Islet of Langerhans (tissue), 1 donor: ENCODE measurements at regions not wholly inside any gene's neighbourhood (a gene's known extent, or its start where the extent isn't known, plus 50 kb on each side); places are given as distances from the start of the nearest gene placed in this dataset.

ENCODE experiments used
- FAIRE-seq: peaks from one replicate; lab custom pipeline; 2011; peaks lifted over from hg19 to GRCh38; lab: Jason Lieb, UNC

DNA sequence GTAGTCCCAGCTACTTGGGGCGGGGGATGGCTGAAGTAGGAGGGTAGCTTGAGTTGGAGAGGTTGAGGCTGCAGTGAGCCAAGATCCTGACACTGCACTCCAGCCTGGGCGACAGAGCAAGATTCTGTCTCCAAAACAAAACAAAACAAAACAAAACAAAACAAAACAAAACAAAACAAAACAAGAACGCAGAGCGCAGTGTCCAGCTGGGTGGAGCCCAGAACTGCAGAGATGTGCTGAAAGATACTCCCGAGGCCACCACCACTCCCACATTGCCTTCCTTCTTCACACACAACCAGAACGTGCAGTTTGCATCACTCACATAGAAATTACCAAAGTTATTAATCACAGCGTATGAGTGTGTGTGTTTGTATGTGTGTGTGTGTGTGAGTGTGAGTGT, 222.9 kb upstream of the ASIC2 start:
- no peak for FAIRE-seq

DNA sequence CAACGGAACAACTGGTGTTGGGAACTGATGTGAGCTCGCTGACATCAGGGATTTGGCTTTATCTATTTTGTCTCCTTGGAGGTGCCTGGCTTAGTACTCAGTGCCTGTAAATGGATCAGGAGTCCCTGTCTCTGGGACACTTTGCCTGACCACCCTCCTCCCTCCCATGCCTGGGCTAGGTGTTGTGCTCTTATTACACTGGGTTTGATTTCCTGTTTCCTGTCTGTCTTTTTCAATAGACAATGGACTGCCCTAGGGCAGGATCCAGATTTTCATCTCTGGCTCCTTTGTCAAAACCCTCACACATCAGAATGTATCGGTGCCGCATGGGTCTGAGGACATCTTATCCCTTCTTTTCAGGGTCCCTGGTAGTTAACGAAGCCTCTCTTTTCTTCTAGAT, 223.6 kb upstream of the ASIC2 start:
- FAIRE-seq = no peak

DNA sequence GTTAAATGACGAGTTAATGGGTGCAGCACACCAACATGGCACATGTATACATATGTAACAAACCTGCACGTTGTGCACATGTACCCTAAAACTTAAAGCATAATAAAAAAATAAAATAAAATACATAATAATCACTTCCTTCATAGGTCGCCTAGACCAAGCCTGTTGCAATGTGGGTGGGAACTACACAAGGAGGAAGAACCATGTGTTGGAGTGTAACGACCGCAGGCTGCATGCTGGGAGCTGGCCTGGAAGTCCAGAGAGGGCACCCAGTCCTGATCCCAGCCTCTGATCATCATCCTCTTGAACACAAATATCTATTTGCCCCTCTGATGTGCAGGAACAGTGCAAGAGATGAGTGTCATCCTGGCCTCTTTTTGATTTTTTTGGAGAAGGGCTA, 224.7 kb upstream of the ASIC2 start:
- no peak for FAIRE-seq

DNA sequence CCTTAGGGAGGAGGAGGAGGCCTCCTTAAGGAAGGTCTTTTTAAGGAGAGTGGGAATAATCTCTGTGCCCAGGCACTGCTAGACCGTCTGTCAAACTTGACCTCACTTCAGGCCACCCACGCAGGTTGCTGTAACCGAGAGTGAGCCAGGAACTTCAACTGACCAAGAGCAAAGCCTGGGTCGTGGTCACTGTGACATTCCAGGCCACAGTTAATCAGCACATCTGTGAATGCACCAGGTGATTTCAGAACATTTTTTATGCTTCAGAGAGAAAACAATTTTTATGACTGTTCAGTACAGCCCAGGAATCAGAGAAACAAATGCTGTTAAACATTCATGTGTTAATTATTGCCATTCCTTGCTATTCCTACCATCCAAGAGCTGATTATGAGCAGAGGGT, 226.6 kb upstream of the ASIC2 start:
- no peak for FAIRE-seq

DNA sequence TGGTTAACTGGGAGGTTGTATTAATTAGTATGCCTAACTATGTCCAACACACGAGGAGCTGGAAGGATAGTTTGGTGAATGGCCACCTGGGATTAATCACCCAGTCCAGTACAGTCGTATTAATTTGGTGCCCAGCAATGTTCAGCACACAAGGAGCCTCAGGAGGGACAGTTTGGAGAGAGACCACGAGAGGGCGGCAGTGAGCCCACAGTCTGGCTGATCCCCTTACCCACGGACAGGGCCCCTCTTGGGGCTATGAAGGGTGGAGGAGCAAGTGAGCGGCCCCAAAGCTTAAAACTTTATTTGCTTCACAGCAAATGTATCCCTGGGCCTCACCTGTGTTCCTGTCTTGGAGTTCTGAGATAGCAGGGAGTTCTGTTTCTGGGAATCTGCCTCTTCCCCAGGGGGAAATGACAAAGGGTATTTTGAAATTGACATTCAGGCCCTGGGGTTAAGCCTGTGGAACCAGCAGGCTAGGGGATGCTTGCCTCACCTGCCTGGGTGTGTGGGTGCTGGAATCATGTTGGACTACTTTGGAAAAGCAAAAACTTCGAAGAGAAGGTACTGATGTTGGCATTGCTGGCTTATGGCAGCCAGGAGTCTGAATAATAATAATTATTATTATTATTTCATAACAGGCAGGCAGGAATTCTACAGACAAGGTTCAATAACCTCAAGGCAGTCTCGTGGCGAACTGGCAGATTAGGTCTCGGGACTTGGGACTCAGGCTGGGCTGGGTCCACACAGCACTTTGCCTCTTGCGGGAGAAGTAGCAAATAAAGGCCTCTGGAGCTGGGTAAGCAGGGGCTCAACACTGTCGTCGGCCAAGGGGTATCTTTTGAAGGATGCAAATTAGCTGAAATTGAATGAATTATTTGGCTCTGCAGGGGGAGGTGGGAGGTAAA, 227.6 kb upstream of the ASIC2 start:
- FAIRE-seq = no peak

DNA sequence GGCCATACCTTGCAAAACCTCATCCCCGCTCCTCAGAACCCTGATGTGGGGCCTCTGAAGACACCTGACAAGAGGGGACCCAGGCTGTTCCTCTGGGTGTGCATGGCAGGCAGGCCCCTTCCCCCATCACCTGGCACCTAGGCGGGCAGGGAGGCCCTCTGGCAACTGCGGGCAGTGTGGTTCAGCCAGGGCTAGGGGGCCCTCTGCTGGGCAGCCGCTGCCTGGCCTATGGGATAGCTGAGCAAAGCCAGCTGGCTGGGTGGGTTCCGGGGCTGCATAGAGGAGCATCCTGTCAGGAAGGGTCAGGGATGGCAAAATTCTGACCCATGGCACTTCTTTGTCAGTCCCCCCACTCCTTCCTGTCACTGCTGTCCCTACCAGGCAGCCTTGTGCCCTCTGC, 228.7 kb upstream of the ASIC2 start:
- FAIRE-seq = no peak

DNA sequence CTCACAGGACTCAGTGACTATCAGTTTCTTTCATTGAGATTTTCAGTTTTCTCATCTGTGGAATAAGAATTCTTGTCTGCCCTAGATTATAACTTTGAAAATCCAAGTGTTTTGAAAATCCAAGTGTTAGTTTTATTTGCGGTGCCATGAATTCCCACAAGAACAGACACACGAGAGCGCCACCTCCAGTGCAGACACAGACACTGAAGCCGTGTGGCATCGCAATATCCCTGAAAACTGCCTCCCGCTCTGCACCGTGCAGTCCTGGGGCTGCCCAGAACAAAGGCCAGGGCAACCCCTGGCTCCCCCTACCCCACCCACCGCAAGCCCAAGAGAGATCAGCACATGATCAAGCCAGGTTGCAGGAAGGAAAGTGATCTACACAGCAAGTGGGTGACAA, 229.5 kb upstream of the ASIC2 start:
- no peak for FAIRE-seq

DNA sequence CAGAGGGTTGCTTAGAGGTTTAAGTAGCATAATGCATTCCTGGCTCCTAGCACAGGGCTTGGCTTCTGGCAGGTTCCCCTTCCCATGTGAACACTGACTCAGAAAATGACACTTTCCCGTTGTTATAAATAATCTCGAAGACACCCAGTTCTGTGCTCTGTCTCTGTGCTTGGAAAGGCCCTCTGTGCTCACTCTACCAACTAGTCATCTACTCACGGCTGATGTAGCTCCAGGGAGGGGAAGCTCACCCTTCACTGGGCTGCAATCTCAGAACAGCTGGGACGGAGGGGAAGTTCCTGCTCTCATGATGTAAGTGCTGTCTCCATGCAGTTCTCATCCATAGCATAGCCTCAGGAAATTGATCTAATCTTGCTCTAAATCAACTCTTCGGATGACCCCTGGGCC, 230.5 kb upstream of the ASIC2 start:
- no peak for FAIRE-seq

DNA sequence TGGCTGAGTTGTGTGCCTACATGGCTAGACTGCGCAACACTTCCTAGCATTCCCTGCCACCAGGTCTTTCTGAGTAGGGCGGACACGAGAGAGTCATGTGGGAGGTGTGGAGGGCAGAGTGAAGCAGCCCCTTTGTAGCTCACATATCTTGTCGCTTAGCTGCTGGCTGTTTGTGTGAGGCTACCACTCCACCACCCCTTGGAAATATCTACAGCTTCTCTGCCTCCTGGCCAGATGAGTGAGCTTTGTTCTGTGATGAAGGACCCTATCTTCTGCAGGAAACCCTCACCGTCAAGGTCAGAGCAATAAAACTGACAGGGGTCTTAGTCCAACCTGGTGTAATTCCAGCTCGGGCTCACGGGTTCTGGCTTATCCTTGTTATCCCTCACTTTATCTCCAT, 232.1 kb upstream of the ASIC2 start:
- FAIRE-seq = no peak

DNA sequence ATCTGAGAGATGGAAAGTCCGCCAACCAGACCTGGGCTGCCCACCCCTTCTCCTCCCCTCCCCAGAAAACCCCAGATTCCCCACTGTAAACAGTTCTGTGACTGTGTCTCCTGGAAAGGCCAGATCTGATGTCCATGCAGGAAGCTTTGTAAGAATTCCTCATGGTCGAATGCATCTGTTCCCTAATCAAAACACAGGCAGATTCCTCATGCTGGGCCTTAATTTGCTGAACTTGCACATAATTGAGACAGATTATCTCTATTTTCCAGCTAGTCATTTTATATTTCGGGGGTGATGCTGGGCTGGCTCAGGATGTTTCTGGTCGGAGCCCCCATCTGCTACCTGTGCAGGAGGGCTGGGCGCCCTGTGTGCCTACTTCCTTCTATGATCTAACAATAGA, 233.6 kb upstream of the ASIC2 start:
- FAIRE-seq = no peak

DNA sequence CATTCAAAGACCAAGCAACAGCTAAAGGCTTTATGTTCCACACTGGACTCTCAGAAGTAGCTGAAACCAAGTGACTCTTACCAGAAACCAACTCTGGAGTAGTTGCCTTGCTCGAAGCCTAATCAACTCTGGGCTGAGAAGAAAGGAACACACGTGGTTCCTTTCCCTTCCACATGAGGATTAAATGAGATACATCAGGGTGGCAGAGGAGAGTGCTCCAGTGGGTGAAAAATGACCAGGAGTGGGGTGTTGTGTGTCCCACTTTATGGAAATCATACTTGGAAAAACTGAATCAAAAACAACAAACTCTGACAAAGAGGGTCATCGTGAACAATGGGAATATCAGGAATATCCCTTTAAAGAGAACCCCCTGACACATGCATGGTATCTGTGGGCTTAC, 234.2 kb upstream of the ASIC2 start:
- no peak for FAIRE-seq

DNA sequence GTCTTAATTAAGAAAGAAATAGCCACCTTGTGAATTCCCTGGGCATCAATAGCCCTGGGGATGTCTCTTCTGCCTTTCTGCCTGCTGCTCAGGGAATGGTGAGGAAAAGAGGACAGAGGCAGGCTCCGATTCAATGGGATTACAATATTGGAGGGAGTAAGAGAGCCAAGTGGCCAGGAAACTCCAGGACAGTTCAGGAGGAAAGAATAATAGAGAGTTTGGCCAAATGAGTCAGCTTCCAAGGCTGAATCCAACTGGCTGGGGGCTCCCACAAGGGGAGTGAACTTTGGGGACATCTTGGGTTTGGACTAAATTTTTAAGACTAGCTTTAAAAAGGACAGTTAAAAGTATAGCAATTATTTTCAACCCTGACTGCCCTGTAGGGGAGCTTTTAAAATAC, 235.8 kb upstream of the ASIC2 start:
- no peak for FAIRE-seq

DNA sequence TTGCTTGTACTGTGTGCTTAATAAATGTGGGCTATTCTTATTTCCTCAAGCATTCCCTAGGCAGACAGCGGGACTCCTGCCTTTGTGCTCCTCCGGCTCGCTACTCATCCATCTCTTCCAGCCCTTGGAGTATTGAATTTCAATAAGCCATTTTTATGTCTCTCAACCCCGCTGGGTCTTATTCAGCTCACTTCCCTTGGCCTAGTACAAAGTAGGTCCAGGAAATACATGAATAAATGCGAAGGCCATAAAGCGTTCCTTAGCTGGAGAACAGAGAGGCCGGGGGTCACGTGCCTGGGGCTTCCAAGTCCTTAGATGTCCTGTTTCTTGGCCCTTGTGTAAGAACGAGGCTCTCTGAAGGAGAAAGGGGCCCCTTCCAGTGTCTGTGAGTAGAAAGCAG, 236.7 kb upstream of the ASIC2 start:
- no peak for FAIRE-seq

DNA sequence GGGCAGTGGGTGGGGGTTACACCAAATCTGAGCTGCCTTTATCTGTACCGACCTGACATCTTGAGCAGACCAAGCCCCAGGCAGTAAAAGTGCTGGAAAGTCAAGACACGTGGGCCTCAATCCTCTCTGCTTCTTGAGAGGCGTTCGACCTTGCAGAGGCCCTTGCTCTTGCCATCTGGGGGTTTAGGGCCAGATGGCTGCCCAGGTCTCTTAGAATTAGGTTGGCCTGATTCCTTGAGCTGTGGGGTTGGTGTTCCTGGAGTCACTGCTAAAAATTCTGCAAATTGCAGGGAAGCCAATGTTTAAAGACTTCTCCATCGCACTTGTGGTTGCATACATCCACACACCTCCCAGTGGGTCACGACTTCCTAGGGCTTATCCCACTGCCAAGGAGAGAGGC, 238.2 kb upstream of the ASIC2 start:
- no peak for FAIRE-seq

DNA sequence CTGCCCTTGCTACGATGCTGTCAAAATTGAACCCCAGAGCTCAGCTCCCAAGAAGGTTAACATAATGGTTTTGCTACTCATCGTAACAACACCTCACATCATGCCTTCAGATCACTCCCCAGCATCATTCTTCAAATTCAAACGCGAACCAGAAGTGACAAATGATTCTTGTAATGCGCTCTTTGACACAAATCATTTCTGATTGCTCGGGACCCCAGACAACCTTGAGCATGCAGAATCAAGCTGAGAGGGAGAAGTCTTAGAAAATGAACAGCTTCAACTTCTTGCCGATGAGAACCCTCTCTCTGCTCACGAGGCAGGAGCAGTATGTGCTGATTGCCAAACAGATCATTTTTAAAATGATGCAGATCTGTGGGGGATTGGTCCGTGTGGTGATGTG, 241.0 kb upstream of the ASIC2 start:
- no peak for FAIRE-seq

DNA sequence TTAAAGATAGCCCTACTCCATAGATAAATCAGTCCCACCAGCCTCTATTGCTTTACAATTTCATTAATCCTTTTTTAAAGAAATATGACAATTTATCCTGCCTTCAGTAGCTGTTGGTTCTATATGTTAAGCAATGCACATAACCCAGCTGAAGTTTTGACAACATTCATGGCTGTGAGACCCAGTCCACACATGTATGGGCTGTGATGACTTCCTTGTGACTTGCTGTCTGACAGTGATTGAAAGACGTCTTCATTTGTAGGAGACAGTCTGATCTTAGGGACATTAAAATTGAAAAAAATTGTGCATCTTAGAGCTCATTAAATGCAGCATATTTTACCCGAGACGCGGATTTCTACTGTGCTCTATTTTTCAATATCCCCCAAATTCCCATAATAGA, 252.0 kb upstream of the ASIC2 start:
- FAIRE-seq = no peak

DNA sequence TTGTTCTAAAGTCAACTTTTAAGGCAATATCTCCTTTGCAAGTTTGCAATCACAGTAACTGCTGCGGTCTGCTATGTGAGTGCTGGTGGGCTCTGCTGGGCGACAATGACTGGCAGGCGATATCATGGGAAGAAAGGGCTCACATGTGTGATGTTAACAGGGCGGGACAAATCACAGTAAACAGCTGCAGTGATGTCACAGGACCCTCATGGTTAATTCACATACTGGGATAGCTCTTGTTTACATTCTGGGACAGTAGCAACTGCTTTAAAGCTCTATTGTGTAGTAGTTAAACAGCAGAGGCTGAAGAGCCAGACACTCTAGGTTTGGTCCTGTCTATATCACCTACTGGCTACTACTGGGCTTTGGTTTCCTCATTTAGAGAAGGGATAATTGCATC, 257.2 kb upstream of the ASIC2 start:
- FAIRE-seq = no peak

DNA sequence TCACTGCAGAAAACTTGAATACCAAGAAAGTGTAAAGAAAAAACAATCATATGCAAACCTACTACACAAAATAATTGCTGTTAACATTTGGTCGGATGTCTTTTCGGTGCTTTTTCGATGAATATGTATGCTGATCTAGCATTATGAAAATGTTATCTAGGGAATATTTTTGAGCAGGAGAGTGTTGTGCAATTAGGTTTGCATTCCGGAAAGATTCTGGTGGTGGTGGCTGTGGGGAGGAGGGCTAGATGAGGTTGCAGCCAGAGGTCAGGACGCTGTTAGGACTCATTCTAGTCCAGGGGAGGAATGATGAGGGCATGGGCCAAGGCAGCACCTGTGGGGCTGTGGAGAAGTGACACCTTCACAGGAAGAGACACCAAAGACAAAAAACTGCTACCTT, 258.0 kb upstream of the ASIC2 start:
- no peak for FAIRE-seq

DNA sequence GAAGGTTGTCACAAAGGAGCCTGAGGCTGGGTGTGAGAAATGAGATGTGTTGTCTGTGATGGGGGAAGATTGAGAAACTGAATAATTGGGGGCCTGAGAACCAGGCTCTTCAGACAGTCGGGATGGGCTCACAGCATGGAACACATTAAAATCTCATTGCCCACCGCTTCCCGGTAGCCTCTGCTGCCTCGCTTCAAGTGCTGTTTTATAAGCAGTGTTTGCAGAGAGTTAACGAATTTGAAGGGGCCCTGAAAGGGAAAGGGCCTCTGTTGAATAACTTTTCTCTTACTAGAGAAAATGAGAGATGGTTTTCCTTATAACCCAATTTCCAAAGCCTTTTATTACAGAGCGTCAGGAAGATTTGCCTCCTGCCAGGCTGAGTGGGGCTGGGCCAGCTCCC, 258.8 kb upstream of the ASIC2 start:
- FAIRE-seq = no peak

DNA sequence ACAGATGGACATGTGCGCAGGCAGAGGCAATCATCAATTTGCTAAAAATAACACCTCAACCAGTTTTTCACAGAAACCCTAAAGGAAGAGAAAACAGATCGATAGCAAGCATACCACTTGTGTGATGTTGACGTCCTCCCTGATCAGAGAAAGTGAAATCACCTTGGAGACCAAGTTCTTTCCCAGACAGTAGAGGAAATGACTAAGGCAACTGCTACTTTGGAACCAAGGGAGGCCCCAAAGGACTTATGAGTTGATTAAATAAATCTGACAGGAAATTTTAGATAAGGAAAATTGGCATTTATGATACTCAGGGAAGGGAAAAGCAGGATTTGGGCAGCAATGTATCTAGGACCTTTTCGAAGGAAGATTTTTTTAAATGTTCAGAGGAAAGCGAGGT, 267.1 kb upstream of the ASIC2 start:
- FAIRE-seq = no peak

DNA sequence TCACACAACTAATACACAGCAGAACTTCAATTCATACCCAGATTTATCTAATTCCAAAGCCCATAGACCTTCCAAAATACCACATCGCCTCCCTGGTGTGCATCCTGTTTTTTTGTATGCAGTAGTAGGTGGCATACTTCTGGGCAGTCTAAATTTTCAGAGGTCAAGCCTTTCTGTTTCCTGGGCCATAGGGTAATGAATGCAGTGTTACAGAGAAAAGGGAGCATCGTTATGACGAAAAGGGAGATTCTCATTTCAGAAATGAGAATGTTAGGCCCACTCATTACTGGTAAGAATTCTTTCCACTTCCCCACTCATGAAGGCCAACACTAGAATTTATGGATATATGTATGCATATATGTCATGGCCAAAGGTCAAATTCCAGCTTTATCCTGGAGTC, 267.8 kb upstream of the ASIC2 start:
- FAIRE-seq = no peak

DNA sequence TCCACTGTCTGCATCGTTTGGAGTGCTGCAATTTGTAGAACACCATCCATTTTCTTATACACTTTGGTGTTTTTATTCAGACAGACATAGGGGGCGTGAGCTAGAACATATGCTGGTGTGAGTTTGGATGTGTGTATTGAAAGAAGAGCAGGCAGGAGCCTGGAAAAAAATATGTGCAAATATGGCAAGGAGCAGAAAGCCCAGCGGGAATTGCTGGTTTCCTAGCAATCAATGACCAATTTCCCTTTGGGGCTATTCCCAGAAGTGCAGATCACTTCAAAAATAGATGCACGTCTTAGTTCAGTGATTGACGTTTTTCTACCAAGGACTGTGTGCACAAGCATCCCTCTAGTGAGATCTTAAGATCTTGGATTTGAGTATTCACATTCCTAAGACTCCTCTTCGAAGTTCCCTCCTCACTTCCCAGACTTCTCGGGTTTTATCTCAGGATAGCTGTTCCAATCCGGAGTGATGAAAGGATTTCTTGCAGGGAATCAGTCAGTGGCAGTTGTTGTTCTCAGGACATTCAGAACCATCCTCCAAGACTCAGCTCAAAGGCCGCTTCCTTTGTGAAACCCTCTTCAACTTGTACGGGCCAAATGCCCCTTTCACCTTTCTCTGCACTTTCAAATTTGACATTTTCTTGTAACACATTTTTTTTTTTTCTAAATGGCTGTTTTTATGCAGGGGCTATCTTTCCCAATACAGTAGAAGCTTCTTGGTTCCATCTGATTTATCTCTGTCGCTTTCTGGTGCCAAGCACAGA, 268.7 kb upstream of the ASIC2 start:
- FAIRE-seq = no peak

DNA sequence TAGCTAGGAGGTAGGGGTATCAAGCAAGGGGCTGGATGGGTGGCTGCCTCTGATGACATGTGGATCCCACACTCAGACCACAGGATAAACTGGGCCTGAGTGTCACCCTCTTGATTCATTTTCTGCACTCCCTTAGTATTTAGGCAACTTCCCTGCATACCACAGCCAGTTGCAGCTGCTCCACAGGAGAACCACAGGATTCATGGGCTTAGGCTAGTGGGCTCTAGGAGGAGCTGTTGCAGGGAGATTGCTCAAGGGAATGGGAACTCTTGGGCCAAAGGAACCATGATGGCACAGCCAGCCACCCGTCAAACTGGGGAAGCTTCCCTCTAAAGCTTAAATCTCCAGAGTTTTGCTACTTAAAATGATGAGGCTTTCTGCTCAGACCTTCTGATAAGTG, 269.7 kb upstream of the ASIC2 start:
- no peak for FAIRE-seq

DNA sequence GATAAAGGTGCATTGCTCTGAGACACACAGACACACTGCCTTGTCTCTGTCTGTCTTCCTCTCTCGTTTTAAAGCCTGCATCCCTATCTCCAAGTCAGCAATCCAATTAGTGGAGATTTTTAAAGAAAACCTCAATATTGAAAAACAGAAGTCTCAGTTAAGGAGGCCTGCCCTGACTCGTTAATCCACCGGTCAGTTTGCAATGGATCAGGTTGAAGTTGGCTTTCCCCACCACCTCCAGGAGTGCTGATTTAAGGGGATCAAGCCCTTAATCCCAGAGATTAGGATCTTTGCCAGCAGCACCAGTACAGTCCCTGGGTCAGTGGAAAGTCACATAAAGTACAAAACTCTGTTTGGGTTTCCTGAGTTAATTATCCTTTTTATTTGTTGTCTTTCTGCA, 271.1 kb upstream of the ASIC2 start:
- FAIRE-seq = no peak
